DOHH2 (cell line): ENCODE measurements at regions not wholly inside any gene's neighbourhood (a gene's known extent, or its start where the extent isn't known, plus 50 kb on each side); places are given as distances from the start of the nearest gene placed in this dataset.

Source experiments
- CTCF ChIP-seq: fragments of 200-600 bp; sonication (generic); IDR thresholded peaks from one replicate; pipeline ENCODE4 v1.5.1; 2014; ENCODE audit warnings: antibody characterized with exemption, mild to moderate bottlenecking, low read depth, low read length; ENCODE audit not compliant: poor library complexity, severe bottlenecking
- EZH2phosphoT487 ChIP-seq: fragments of 200-600 bp; sonication (generic); IDR thresholded peaks from 2 replicates; pipeline ENCODE4 v1.6.1; 2017; ENCODE audit warnings: borderline replicate concordance, mild to moderate bottlenecking, antibody characterized with exemption, low read length, moderate library complexity, mixed read lengths

- no peak for TF ChIP-seq CTCF
- no peak for TF ChIP-seq EZH2phosphoT487
Observed at GRCh38 chr4:59180969-59181368, 2019.2 kb upstream of the ADGRL3 start.
